ENCODE measurements at regions not wholly inside any gene's neighbourhood (a gene's known extent, or its start where the extent isn't known, plus 50 kb on each side); places are given as distances from the start of the nearest gene placed in this dataset.

GRCh38 chr11:107218123-107219013 is 200.1 kb upstream of the GUCY1A2 start:
- TF ChIP-seq, protein P1, sequence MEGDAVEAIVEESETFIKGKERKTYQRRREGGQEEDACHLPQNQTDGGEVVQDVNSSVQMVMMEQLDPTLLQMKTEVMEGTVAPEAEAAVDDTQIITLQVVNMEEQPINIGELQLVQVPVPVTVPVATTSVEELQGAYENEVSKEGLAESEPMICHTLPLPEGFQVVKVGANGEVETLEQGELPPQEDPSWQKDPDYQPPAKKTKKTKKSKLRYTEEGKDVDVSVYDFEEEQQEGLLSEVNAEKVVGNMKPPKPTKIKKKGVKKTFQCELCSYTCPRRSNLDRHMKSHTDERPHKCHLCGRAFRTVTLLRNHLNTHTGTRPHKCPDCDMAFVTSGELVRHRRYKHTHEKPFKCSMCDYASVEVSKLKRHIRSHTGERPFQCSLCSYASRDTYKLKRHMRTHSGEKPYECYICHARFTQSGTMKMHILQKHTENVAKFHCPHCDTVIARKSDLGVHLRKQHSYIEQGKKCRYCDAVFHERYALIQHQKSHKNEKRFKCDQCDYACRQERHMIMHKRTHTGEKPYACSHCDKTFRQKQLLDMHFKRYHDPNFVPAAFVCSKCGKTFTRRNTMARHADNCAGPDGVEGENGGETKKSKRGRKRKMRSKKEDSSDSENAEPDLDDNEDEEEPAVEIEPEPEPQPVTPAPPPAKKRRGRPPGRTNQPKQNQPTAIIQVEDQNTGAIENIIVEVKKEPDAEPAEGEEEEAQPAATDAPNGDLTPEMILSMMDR (IDR thresholded peaks at IDR 0.05) = no peak
- TF ChIP-seq POLR2A (IDR thresholded peaks at IDR 0.05) (no peak), EP300 (IDR thresholded peaks at IDR 0.05) (no peak)

Data from stomach (tissue), 4 donors.